GM21423 (cell line): ENCODE measurements at regions not wholly inside any gene's neighbourhood (a gene's known extent, or its start where the extent isn't known, plus 50 kb on each side); places are given as distances from the start of the nearest gene placed in this dataset.

Experiments used
- ATAC-seq: cut with Tn5 transposase; IDR thresholded peaks from one replicate; pipeline ENCODE4 v1.9.1; 2021; ENCODE audit warnings: mild to moderate bottlenecking, moderate library complexity; ENCODE audit not compliant: unreplicated experiment

DNA sequence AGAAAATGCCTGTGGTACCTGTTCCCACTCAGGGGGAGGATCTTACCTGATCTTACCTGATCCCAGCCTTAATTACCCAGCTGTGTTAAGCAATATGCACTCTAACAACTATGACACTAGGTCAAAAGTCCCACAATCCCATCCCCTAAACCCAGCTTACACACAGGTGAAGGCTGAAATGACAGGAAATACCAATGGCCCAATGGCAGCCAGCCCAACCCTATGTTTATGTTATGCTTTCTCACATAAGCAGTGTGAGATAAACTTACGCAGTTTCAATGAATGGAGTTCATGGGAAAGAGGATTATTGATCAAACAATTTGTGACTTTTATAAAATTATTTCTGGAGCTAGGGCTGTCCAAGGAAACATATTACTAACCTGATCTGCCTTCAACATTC, 91.9 kb downstream of the GPAM start:
- ATAC-seq: no peak

DNA sequence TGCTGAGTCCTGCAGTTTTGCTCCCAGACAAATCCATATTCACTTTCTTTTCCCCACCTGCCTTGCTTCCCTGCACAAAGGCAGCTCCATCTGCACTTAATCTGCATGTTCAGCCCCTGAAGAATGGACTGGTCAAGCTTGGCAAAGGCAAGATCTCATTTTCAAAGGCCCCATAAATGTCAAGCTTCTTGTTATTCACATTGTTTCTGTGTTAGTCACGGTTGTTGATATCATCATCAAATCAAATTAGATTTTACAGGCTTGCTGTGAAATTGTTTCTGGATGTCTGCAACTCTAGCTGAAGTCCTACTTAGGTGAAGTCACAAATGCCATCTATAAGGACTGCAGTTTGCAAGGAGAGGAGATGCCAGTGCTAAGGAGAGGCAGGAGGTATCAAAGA, 91.0 kb downstream of the GPAM start:
- no peak for ATAC-seq

DNA sequence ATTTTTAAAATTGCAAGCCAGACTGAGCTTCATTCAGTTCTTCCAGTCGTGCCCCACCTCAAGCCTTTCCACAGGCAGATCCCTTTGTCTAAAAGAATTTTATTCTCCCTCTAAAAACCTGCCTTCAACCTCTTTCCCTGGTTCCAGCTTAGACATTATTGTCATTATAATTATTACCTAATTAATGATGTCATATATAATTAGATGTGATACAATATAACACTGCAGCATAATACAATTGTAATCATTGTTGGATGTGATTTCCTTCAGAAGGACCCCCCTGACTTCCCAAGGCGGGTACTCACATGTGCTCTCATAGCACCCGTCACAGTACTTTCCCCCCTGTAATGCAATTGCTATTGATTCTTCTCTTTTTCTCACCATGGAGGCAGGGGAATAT, 88.6 kb downstream of the GPAM start:
- ATAC-seq: no peak

DNA sequence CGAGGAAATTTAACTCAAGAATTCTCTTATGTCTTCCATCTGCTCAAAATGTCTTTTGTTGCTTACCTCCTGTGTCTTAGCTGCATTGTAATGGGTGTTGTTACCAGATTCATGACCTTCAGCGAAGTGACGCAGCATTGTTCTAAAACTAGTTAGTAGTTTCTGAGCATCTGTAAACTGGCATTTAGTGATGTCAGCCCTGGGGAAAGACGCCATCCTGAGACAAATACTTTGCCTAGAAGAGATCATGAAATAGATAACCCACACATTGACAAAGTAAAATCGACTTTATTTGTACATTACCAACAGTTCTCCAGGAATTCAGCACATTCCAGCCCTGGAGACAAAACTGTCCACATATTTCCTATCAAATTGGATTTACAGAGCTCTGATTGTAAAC, 87.8 kb downstream of the GPAM start:
- ATAC-seq: no peak

DNA sequence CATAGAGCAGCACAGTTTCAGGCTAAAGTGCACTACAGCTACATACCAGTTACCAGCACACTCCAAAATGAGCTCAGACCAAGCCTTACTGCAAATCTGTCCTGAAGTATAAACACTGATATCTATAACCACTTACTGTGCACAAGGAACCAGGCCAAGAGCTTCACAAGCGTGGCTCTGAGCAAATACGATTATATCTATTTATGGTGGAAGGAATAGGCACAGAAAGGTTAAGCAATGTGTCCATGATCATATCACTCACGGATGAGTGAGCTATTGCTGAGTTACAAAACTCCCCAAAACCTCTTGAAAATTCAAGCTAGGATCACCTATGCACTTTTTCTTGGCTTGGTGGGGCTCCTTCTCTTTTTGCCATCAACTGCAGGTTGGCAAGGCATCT, 84.9 kb downstream of the GPAM start:
- no peak for ATAC-seq
